Inferior parietal cortex (tissue), 1 donor: ENCODE measurements at regions not wholly inside any gene's neighbourhood (a gene's known extent, or its start where the extent isn't known, plus 50 kb on each side); places are given as distances from the start of the nearest gene placed in this dataset.

Source experiments
- DNase-seq: peaks from one replicate; pipeline ENCODE4 v3.0.0-alpha.2; 2016; ENCODE audit errors: extremely low spot score

DNA sequence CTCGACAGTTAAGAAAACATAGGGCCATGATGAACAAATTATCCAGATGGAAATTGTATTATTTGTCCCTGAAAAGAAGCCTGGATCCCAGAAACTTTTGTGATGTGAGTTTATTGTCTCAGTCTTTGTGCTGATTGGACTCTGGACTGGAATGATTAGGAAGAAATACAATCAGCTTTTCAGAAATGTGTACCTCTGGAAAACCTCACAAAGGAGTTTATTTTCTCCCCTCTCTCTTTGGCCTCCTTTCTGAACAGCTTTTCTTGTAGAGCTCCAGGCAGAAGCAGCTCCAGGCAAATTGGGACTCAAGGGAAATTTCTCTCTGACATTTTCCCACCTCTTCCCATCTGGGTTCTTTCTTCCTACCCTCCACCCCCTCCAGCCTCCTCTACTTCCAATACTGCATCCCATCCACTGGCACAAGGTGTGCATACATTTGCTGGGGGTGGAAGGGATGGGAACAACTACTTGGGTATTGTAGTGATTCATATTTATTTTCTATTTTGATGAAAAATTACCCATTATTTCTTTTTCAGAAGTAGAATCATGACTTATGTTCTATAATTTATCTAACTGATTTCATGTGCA, 119.7 kb downstream of the CD47 start:
- no peak for DNase-seq

DNA sequence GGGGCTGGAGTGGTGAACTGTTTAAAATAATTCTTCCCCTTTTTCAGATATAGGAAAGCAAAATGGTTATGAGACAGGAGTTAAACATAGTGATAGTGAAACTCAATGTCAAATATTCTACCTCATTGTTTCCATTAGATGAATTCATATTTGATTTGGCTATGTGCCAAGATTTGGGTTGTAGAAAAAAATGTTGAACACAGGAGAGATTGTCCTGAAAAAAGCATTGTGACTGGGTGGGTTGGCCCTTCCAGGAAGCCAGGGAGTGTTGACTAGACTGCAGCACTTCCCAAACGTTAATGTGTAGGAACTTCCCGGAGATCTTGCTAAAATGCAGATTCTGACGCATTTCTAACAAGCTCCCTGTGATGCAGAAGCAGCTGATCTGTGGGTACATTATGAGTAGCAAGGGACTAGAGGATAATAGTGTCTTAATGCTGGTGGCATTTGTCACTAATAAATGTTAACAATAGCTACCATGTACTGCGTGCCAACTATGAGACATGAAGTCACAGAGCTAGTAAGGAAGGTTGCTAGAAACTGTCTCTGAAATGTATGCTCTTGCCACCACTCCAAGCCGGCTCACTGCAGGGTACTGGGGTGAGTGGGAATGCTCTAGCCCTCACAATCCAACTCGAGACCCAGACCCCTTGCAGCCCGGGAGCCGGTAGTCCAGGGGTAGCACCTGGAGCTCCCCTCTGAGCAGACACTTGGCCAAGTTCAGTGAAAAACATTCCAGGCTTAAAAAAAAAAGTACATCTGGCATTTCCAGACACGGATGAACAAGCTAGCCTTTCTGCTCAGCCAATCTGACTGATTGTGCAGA, 120.6 kb downstream of the CD47 start:
- peak; percentile 51 for DNase-seq

DNA sequence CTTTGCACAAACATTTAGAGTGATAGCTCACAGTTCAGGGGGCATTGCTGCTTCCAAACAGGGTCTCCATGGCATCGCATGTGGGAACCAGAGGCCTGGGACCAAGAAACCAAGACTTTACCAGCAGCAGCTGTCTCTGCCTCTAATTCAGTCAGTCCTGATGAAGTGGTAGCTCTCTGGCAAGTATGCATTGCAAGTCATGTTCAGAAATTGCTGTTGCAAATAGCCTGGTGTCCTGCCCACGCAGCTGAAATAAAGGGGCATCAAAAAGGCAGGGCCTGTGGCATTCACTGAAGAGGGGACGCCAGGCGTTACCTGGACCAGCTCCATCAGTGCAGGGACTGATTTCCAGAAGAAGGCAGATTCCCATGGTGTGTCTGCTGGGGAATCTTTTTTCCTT, 121.3 kb downstream of the CD47 start:
- DNase-seq = no peak

DNA sequence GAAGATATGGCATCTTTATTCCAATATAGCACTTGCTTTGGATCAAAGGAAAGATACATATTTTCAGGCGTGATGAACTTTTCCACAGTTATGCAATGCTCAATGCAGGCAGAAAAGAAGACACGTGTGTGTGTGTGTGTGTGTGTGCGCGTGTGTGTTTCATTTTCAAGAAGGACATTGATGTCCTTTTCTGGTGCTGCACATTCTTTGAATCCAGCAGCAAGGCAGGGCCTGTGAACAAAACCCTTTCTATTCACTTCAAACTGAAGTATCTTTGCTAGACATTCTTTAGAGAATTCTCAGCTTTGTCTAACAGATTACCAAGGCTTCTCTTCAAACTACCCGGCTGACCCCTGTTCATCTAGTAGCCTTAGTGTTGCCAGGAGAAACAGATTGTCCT, 124.6 kb downstream of the CD47 start:
- no peak for DNase-seq

- DNase-seq = no peak
Measured at GRCh38 chr3:107965136-107965655, 125.6 kb downstream of the CD47 start.

GRCh38 chr3:107963581-107963980, 127.2 kb downstream of the CD47 start:
- no peak for DNase-seq

DNA sequence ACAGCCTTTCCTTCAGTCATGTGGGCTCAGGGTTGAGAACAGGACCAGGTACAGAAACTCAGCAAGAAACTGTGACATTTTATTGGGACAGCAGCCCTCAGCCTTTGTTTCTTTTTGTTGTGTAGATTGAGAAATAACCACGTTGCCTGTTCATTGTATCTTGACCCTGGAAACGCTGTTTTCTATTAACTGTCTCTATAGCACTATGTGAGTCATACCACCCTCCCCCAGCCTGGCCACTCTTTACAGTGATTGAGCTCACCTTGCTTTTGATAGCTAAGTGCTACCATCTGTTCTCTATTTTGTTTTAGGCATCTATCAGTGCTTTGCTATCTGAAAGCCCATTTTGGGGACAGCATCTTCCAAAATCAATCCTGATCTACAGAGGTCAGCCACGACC, 127.9 kb downstream of the CD47 start:
- no peak for DNase-seq

GRCh38 chr3:107962037-107962436, 128.8 kb downstream of the CD47 start:
- DNase-seq = no peak

DNA sequence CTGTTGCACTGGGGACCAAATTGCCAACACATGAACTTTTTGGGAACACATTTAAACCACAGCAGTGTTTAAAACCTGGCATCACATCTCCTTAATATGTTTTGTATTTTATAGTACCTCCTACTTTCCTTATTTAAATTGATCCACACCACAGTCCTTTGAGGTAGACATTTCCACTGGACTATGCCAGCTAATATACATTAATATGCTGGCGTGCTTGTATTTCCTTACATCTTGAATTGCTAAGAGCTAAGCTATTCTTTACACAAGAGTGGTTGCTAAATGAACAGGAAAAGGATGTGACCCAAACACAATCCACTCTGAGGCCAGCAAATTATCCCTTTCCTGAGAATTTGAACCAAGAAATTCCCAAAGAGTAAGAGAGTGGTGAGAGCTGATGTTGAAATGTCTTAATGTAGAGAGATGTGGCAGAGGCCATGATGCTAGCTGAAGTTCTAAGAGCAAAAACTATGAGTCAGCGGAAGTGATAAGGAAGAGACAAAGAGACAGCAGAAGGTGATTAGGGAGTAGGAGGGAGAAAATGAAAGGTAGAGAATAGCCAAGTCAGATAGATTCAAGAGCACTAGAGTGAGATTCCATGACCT, 131.2 kb downstream of the CD47 start:
- DNase-seq = no peak

DNA sequence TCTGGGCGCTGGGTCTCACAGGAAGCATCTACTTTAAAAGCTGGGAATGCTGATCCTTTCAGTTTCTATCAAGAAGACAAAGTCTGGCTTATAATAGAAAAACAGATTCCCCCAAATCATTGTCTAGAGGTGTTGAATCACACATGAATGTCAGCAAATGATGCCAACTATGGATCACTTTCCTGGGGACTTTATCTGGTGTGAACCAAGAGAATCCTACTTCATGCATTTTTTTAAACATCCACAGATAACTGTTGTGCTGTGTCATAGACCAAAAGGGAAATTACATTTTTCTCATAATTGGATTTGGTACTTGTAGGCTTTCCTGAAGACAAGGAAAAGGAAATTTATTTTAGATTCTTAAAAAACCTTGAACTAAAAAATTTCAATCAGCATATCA, 132.7 kb downstream of the CD47 start:
- DNase-seq = no peak

GRCh38 chr3:107956991-107957900, 133.6 kb downstream of the CD47 start:
- peak; percentile 55 for DNase-seq

GRCh38 chr3:107954845-107955244, 136.0 kb downstream of the CD47 start:
- DNase-seq = no peak

DNA sequence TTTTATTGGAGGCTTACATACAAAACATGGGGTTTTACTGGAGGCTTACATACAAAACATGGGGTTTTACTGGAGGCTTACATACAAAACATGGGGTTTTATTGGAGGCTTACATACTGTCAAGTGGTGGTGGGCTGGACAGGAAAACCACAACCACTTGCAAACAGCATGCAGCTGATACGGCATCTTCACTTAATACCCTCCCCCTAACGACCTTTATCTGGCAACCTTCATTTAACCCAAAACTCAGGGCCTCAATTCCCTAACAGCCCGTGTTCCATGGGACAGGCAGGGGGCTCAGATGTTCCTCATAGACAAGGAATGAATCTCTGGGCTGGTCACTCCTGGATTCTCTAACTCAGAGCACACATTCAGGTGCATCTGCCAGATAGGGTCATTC, 137.1 kb downstream of the CD47 start:
- no peak for DNase-seq

- DNase-seq = no peak
Measured at GRCh38 chr3:107951126-107951525, 139.7 kb downstream of the CD47 start.

DNA sequence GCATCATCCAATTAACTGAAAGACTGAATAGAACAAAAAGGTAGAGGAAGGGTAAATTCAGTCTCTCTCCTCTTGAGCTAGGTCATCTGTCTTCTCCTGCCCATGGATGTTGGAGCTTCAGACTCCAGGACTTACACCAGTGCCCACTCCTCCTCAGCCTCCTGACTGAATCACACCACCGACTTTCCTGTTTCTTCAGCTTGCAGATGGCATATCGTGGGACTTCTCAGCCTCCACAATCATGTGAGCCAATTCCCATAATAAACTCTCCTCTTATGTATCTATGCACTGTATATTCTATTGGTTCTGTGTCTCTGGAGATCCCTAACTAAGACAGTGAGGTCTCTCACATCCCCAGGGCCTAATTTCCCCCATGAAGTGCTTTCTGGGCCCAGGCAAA, 140.4 kb downstream of the CD47 start:
- peak; percentile 47 for DNase-seq

DNA sequence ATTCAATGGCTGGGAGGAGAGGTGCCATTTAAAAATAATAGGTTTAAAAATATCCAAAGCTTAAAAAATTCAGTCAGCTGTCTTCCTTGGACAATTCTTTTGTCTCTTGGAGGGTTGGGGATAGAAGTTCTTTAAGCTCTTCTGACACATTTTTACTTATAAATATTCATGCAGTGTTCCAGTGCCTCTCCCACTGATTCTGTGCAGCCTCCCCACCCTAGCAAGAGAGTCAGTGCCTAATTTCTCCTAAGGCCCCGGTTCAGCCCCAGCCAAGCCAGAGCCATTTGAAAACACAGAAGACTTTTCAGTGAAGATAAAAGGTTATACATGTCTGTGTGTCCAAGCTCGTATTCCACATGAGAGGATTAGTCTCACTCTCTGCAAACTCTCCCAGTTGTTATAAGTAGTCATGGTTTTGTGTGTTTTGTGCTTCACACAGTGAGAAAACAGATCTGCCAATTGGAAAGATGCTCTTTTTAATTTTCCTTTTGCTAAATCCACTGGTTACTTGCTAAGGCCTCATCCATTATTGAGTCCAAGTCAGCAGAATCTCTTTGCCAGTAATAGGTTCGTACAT, 141.3 kb downstream of the CD47 start:
- peak; percentile 37 for DNase-seq

DNA sequence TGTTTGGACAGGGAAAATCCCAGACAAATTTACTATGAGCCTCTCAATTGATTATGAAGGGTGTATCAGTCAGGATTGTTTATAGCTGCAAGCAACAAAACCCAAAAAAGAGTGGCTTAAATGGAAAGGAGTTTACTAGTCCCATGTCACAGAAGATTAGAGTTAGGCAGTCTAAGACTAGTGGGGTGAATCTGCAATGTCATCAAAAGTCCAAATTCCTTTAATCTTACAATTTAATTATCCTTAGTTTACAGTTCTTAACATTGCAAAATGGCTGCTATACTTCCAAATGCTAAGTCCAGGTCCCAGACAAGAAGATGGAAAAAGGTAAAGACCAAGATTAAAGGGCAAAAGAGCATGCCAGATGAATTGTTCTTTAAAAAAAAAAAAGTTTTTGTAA, 143.6 kb downstream of the CD47 start:
- no peak for DNase-seq

GRCh38 chr3:107946700-107947099, 144.1 kb downstream of the CD47 start:
- no peak for DNase-seq

- no peak for DNase-seq
Measured at GRCh38 chr3:107945417-107946094, 145.3 kb downstream of the CD47 start.

- DNase-seq = no peak
Measured at GRCh38 chr3:107943786-107944523, 146.9 kb downstream of the CD47 start.
